ENCODE measurements at regions not wholly inside any gene's neighbourhood (a gene's known extent, or its start where the extent isn't known, plus 50 kb on each side); places are given as distances from the start of the nearest gene placed in this dataset.

- TF ChIP-seq, protein P1, sequence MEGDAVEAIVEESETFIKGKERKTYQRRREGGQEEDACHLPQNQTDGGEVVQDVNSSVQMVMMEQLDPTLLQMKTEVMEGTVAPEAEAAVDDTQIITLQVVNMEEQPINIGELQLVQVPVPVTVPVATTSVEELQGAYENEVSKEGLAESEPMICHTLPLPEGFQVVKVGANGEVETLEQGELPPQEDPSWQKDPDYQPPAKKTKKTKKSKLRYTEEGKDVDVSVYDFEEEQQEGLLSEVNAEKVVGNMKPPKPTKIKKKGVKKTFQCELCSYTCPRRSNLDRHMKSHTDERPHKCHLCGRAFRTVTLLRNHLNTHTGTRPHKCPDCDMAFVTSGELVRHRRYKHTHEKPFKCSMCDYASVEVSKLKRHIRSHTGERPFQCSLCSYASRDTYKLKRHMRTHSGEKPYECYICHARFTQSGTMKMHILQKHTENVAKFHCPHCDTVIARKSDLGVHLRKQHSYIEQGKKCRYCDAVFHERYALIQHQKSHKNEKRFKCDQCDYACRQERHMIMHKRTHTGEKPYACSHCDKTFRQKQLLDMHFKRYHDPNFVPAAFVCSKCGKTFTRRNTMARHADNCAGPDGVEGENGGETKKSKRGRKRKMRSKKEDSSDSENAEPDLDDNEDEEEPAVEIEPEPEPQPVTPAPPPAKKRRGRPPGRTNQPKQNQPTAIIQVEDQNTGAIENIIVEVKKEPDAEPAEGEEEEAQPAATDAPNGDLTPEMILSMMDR (IDR thresholded peaks at IDR 0.05) = no peak
- no peak for TF ChIP-seq POLR2A (IDR thresholded peaks at IDR 0.05)
These were observed 131.0 kb upstream of the FNDC3A start for GRCh38 chr13:48844676-48845075.
